Gastroesophageal sphincter (tissue), 4 donors: ENCODE measurements at regions not wholly inside any gene's neighbourhood (a gene's known extent, or its start where the extent isn't known, plus 50 kb on each side); places are given as distances from the start of the nearest gene placed in this dataset.

Experiments
- ATAC-seq: fragments of 150-250 bp; one replicate; pipeline ENCODE4 v1.9.1; 2016; ENCODE audit warnings: mild to moderate bottlenecking, moderate library complexity
- H3K27ac ChIP-seq, 4 donors: fragments of 200-600 bp; sonication (generic) in 3 of 4; 1 replicate in 3 of 4; 2 replicates in 1 of 4; pipeline ENCODE4 v1.5.1; 2016 to 2019
- H3K27me3 ChIP-seq: fragments of 200-600 bp; sonication (generic); one replicate; pipeline ENCODE4 v1.5.1; 2019
- H3K36me3 ChIP-seq, 2 donors: fragments of 200-600 bp; sonication (generic); one replicate each; pipeline ENCODE4 v1.5.1; 2019; ENCODE audit warnings: control low read depth in 1 of 2
- H3K4me1 ChIP-seq, 3 donors: fragments of 200-600 bp; sonication (generic); 1 replicate in 2 of 3; 2 replicates in 1 of 3; pipeline ENCODE4 v1.5.1; 2016 to 2019; ENCODE audit warnings: control low read depth in 2 of 3
- H3K4me3 ChIP-seq, 2 donors: fragments of 200-600 bp; sonication (generic); one replicate each; pipeline ENCODE4 v1.5.1; 2019; ENCODE audit warnings: mild to moderate bottlenecking in 1 of 2, moderate library complexity in 1 of 2
- H3K9me3 ChIP-seq, 3 donors: fragments of 200-600 bp; sonication (generic); one replicate each; pipeline ENCODE4 v1.5.1; 2017 to 2019; ENCODE audit warnings: control low read depth in 2 of 3
- EP300 ChIP-seq: sonication (generic); formaldehyde crosslinking; IDR thresholded peaks from one replicate; pipeline ENCODE4 v1.6.1; 2017; ENCODE audit warnings: antibody characterized with exemption, mild to moderate bottlenecking
- POLR2A ChIP-seq, 2 donors: fragments of 450-650 bp; IDR thresholded peaks; one replicate each; pipeline ENCODE4 v1.6.1; 2017; ENCODE audit warnings: antibody characterized with exemption in 2 of 2, mild to moderate bottlenecking in 2 of 2, moderate library complexity in 1 of 2
- POLR2AphosphoS5 ChIP-seq: sonication (generic); formaldehyde crosslinking; IDR thresholded peaks from one replicate; pipeline ENCODE4 v1.6.1; 2017; ENCODE audit warnings: antibody characterized with exemption
- WGBS, 2 donors: methylation state at CpG; one replicate each; pipeline ENCODE4 v1.1.5; 2018; ENCODE audit warnings: low coverage in 1 of 2; 5-methylcytosine and 5-hydroxymethylcytosine counted together
- TF ChIP-seq, protein P1 (sequence below), 4 experiments: fragments of 200-600 bp in 2 of 4; fragments of 450-650 bp in 2 of 4; sonication (generic) in 1 of 4; IDR thresholded peaks; one replicate each; pipeline ENCODE4 v1.5.1; 2017 to 2019; ENCODE audit warnings: antibody characterized with exemption in 4 of 4, mild to moderate bottlenecking in 2 of 4, moderate library complexity in 2 of 4

- Histone ChIP-seq H3K4me3 (no peak overlapping the region), H3K4me1 (no peaks in the 10 kb centered on the region), H3K36me3 (no peaks in the 10 kb centered on the region), H3K27me3 (no peaks in the 10 kb centered on the region), H3K9me3 (peaks cover 0 to 8% (median 0%) of the 10 kb centered on the region in 3 donors), H3K27ac (no peak overlapping the region)
- WGBS, 2 donors: 50 to 75% methylated on average over 1 of the region's 1 CpG
- no peak for ATAC-seq
- TF ChIP-seq, protein P1, sequence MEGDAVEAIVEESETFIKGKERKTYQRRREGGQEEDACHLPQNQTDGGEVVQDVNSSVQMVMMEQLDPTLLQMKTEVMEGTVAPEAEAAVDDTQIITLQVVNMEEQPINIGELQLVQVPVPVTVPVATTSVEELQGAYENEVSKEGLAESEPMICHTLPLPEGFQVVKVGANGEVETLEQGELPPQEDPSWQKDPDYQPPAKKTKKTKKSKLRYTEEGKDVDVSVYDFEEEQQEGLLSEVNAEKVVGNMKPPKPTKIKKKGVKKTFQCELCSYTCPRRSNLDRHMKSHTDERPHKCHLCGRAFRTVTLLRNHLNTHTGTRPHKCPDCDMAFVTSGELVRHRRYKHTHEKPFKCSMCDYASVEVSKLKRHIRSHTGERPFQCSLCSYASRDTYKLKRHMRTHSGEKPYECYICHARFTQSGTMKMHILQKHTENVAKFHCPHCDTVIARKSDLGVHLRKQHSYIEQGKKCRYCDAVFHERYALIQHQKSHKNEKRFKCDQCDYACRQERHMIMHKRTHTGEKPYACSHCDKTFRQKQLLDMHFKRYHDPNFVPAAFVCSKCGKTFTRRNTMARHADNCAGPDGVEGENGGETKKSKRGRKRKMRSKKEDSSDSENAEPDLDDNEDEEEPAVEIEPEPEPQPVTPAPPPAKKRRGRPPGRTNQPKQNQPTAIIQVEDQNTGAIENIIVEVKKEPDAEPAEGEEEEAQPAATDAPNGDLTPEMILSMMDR (IDR thresholded peaks at IDR 0.05): no peak
- no peak for TF ChIP-seq POLR2A (IDR thresholded peaks at IDR 0.05)
- TF ChIP-seq EP300: no peak
- no peak for TF ChIP-seq POLR2AphosphoS5
These were observed 1494.4 kb downstream of the STIM2 start for GRCh38 chr4:28354880-28355656.

GRCh38 chr4:28357990-28358389 is 1497.3 kb downstream of the STIM2 start:
- ATAC-seq: no peak
- WGBS, 2 donors: 58 to 79% methylated on average over 3 to 4 of the region's 4 CpGs
- Histone ChIP-seq H3K4me1 (no peaks in the 10 kb centered on the region), H3K9me3 (no peaks in the 10 kb centered on the region), H3K27me3 (no peaks in the 10 kb centered on the region), H3K27ac (no peak overlapping the region), H3K4me3 (no peak overlapping the region), H3K36me3 (no peaks in the 10 kb centered on the region)
- TF ChIP-seq POLR2AphosphoS5: no peak
- TF ChIP-seq, protein P1 (IDR thresholded peaks at IDR 0.05): no peak
- TF ChIP-seq EP300: no peak
- no peak for TF ChIP-seq POLR2A (IDR thresholded peaks at IDR 0.05)

GRCh38 chr4:28358606-28359005 is 1498.0 kb downstream of the STIM2 start:
- Histone ChIP-seq H3K27me3 (no peaks in the 10 kb centered on the region), H3K9me3 (no peaks in the 10 kb centered on the region), H3K4me3 (no peak overlapping the region), H3K4me1 (no peaks in the 10 kb centered on the region), H3K36me3 (no peaks in the 10 kb centered on the region), H3K27ac (no peak overlapping the region)
- ATAC-seq: no peak
- 35 to 82% methylated on average over 2 of the region's 2 CpGs for WGBS, 2 donors
- TF ChIP-seq POLR2AphosphoS5 (no peak), EP300 (no peak), POLR2A (IDR thresholded peaks at IDR 0.05) (no peak)
- TF ChIP-seq, protein P1 (IDR thresholded peaks at IDR 0.05): no peak

DNA sequence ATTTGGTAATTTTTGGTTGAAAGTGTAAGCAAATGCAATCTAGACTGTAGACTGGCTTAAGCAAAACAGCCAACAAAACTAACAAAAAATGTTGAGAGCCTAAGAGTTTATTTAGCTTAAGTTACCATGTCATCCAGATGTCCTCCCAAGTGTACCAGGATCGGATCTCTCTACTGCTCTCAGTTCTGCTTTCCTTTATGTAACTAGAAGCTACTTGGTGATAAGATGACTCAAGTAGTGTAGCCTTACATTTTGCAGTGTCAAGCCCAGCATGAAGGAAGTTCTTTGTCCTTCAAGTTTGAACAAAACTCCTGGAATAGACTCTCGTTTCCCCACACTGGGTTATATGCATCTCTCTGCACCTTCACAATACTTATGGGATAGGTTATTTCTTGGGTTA is 1500.0 kb downstream of the STIM2 start:
- TF ChIP-seq EP300 (no peak), POLR2A (IDR thresholded peaks at IDR 0.05) (no peak), POLR2AphosphoS5 (no peak)
- no peaks in the 10 kb centered on the region for H3K9me3 ChIP-seq
- whole genome bisulfite sequencing, 2 donors: 55 to 75% methylated on average over 1 to 2 of the region's 2 CpGs
- no peaks in the 10 kb centered on the region for H3K27me3 ChIP-seq
- no peaks in the 10 kb centered on the region for H3K4me1 ChIP-seq
- no peak for ATAC-seq
- no peaks in the 10 kb centered on the region for H3K36me3 ChIP-seq
- no peak overlapping the region for H3K27ac ChIP-seq
- H3K4me3 ChIP-seq: no peak overlapping the region

DNA sequence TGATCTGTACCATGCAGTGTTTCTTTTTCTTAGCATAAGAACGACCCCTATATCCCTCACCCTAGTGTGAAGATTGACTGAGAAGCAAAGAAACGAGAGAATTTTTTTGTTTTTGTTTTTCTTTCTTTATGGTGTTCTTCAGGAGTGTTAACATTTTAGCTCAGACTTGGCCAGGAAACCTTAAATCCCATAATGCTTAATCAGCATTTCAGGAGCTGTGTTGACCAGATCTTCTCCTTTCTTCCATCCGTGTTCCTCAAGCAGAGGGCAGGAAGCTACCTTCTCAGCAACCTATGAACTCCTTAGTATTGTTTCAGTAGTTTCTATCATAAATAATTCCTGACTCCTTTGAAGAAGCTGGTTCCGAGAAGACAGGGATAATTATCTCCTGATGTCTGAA is 1501.5 kb downstream of the STIM2 start:
- H3K27me3 ChIP-seq: no peaks in the 10 kb centered on the region
- no peaks in the 10 kb centered on the region for H3K36me3 ChIP-seq
- TF ChIP-seq POLR2A (IDR thresholded peaks at IDR 0.05) (no peak), POLR2AphosphoS5 (no peak), EP300 (no peak)
- TF ChIP-seq, protein P1 (IDR thresholded peaks at IDR 0.05): no peak
- no peak overlapping the region for H3K27ac ChIP-seq
- ATAC-seq: no peak
- WGBS, 2 donors: 73 to 83% methylated on average over 2 to 4 of the region's 4 CpGs
- no peak overlapping the region for H3K4me3 ChIP-seq
- H3K4me1 ChIP-seq: no peaks in the 10 kb centered on the region
- H3K9me3 ChIP-seq: no peaks in the 10 kb centered on the region
